B cell (primary cell): ENCODE measurements at regions not wholly inside any gene's neighbourhood (a gene's known extent, or its start where the extent isn't known, plus 50 kb on each side); places are given as distances from the start of the nearest gene placed in this dataset.

ENCODE experiments used
- ATAC-seq: fragments of 200-7000 bp; cut with Tn5 transposase; one replicate; pipeline ENCODE4 v1.10.0; 2021; ENCODE audit warnings: low read depth, mild to moderate bottlenecking, moderate number of reproducible peaks, moderate library complexity
- CTCF ChIA-PET: fragments of 350-600 bp; sonication (Branson Sonifier 250); formaldehyde crosslinking; loops from one replicate; lab custom pipeline; 2021; ENCODE audit warnings: antibody characterized with exemption, inconsistent platforms; lab: Charles Lee
- POLR2A ChIA-PET: fragments of 350-600 bp; sonication (Branson Sonifier 250); formaldehyde crosslinking; loops from one replicate; lab custom pipeline; 2021; ENCODE audit warnings: antibody characterized with exemption; lab: Charles Lee
- DNase-seq: peaks from one replicate; pipeline ENCODE4 v3.0.0; 2013
- H2AFZ ChIP-seq: 2 replicates; pipeline ENCODE4 v1.6.1; 2012; ENCODE audit warnings: mild to moderate bottlenecking, low read depth, low read length; ENCODE audit not compliant: insufficient read depth, poor library complexity, severe bottlenecking
- H3K27ac ChIP-seq, 2 donors: 1 replicate in 1 of 2; 2 replicates in 1 of 2; pipeline ENCODE4 v1.5.1; 2012 to 2013; ENCODE audit warnings: low read length in 2 of 2, mild to moderate bottlenecking in 2 of 2, moderate library complexity in 1 of 2
- H3K27me3 ChIP-seq, 4 experiments: fragments of 200-600 bp in 1 of 4; sonication (generic) in 1 of 4; replicated peaks in 1 of 4; 1 replicate in 2 of 4; 2 replicates in 2 of 4; pipeline versions ENCODE4 v1.6.1 to v1.7.0; 2013 to 2016; ENCODE audit warnings: low read length in 3 of 4, mild to moderate bottlenecking in 2 of 4, mixed read lengths in 1 of 4, moderate library complexity in 1 of 4; ENCODE audit not compliant: insufficient read depth in 4 of 4, control insufficient read depth in 3 of 4; ENCODE audit errors: control extremely low read depth in 1 of 4
- H3K36me3 ChIP-seq, 2 experiments: replicated peaks in 1 of 2; 1 replicate in 1 of 2; 2 replicates in 1 of 2; pipeline versions ENCODE4 v1.6.1 to v1.7.1; 2013; ENCODE audit warnings: low read length in 1 of 2; ENCODE audit not compliant: insufficient read depth in 2 of 2, control insufficient read depth in 1 of 2; ENCODE audit errors: control extremely low read depth in 1 of 2, extremely low read depth in 1 of 2
- H3K4me1 ChIP-seq, 2 donors: fragments of 200-600 bp in 1 of 2; sonication (generic) in 1 of 2; 1 replicate in 1 of 2; 2 replicates in 1 of 2; pipeline versions ENCODE4 v1.5.1 to v1.6.1; 2013 to 2017; ENCODE audit warnings: low read length in 2 of 2; ENCODE audit not compliant: control insufficient read depth in 2 of 2, insufficient read depth in 2 of 2
- H3K4me2 ChIP-seq: replicated peaks from 2 replicates; pipeline ENCODE3; 2012; ENCODE audit warnings: mild to moderate bottlenecking, low read depth, low read length; ENCODE audit not compliant: poor library complexity, severe bottlenecking
- H3K4me3 ChIP-seq, 5 experiments: fragments of 200-600 bp in 1 of 5; sonication (generic) in 1 of 5; 1 replicate in 3 of 5; 2 replicates in 2 of 5; pipeline versions ENCODE4 v1.5.1 to v1.7.0; 2011 to 2016; ENCODE audit warnings: low read length in 4 of 5, mild to moderate bottlenecking in 4 of 5, low read depth in 2 of 5, control low read depth in 1 of 5, moderate library complexity in 1 of 5; ENCODE audit not compliant: insufficient read depth in 1 of 5; ENCODE audit errors: control extremely low read depth in 1 of 5, extremely low read depth in 1 of 5
- H3K79me2 ChIP-seq: fragments of 200-600 bp; sonication (generic); one replicate; pipeline ENCODE4 v1.6.0; 2016; ENCODE audit warnings: low read length; ENCODE audit not compliant: control insufficient read depth, insufficient read depth
- H3K9ac ChIP-seq: fragments of 200-600 bp; sonication (generic); 2 replicates; pipeline ENCODE4 v1.6.1; 2017; ENCODE audit warnings: mild to moderate bottlenecking, low read length, moderate library complexity
- H3K9me3 ChIP-seq, 3 donors: one replicate each; pipeline versions ENCODE4 v1.6.1 to v1.7.1; 2013; ENCODE audit warnings: low read length in 2 of 3; ENCODE audit not compliant: control insufficient read depth in 2 of 3, insufficient read depth in 1 of 3; ENCODE audit errors: control extremely low read depth in 1 of 3
- H4K20me1 ChIP-seq: 2 replicates; pipeline ENCODE4 v1.6.0; 2012; ENCODE audit warnings: mild to moderate bottlenecking, low read length; ENCODE audit not compliant: insufficient read depth, control insufficient read depth, poor library complexity, severe bottlenecking
- H3K27ac Mint-ChIP-seq: one replicate; pipeline ENCODE4 v1.8.0; 2021; ENCODE audit warnings: mixed read lengths
- H3K27me3 Mint-ChIP-seq: one replicate; pipeline ENCODE4 v1.8.0; 2021; ENCODE audit warnings: mixed read lengths
- H3K4me1 Mint-ChIP-seq: one replicate; pipeline ENCODE4 v1.8.0; 2021; ENCODE audit warnings: mixed read lengths
- H3K4me3 Mint-ChIP-seq: one replicate; pipeline ENCODE4 v1.8.0; 2021; ENCODE audit warnings: mixed read lengths
- H3K9me3 Mint-ChIP-seq: one replicate; pipeline ENCODE4 v1.8.0; 2022; ENCODE audit warnings: mixed read lengths; ENCODE audit not compliant: insufficient read depth
- EZH2 ChIP-seq: IDR thresholded peaks from 2 replicates; pipeline ENCODE4 v1.6.1; 2012; ENCODE audit warnings: borderline replicate concordance, low read depth, mild to moderate bottlenecking, moderate library complexity, low read length; ENCODE audit not compliant: insufficient read depth, poor library complexity, severe bottlenecking
- WGBS: methylation state at CpG from one replicate; pipeline ENCODE4 v1.1.5; 2013; ENCODE audit warnings: missing lambda C conversion rate; ENCODE audit not compliant: insufficient coverage; 5-methylcytosine and 5-hydroxymethylcytosine counted together
- intact Hi-C: fragments of 100-400 bp; cut with micrococcal nuclease; formaldehyde crosslinking; loops from one replicate; pipeline ENCODE4 v1.10.0; 2022
- TF ChIP-seq, protein P1 (sequence below): fragments of 200-600 bp; IDR thresholded peaks from one replicate; pipeline ENCODE4 v1.8.0; 2022; ENCODE audit warnings: antibody characterized with exemption, mild to moderate bottlenecking

- intact Hi-C loops: no loop called here
- no peaks in the 10 kb centered on the region for H3K9me3 Mint-ChIP-seq
- Histone ChIP-seq H3K4me2 (no peak overlapping the region), H3K36me3 (no peaks in the 10 kb centered on the region), H3K9me3 (no peaks in the 10 kb centered on the region), H2AFZ (no peak overlapping the region), H3K79me2 (no peaks in the 10 kb centered on the region), H3K9ac (no peak overlapping the region), H3K4me1 (no peaks in the 10 kb centered on the region), H3K27ac (no peak overlapping the region), H4K20me1 (no peaks in the 10 kb centered on the region), H3K27me3 (no peaks in the 10 kb centered on the region), H3K4me3 (no peak overlapping the region)
- WGBS: no CpG with 5 or more reads among the region's 5 CpGs
- H3K4me3 Mint-ChIP-seq: no peak overlapping the region
- no peak for TF ChIP-seq EZH2
- TF ChIP-seq, protein P1, sequence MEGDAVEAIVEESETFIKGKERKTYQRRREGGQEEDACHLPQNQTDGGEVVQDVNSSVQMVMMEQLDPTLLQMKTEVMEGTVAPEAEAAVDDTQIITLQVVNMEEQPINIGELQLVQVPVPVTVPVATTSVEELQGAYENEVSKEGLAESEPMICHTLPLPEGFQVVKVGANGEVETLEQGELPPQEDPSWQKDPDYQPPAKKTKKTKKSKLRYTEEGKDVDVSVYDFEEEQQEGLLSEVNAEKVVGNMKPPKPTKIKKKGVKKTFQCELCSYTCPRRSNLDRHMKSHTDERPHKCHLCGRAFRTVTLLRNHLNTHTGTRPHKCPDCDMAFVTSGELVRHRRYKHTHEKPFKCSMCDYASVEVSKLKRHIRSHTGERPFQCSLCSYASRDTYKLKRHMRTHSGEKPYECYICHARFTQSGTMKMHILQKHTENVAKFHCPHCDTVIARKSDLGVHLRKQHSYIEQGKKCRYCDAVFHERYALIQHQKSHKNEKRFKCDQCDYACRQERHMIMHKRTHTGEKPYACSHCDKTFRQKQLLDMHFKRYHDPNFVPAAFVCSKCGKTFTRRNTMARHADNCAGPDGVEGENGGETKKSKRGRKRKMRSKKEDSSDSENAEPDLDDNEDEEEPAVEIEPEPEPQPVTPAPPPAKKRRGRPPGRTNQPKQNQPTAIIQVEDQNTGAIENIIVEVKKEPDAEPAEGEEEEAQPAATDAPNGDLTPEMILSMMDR: no peak
- no peak overlapping the region for H3K27ac Mint-ChIP-seq
- ChIA-PET POLR2A (no interaction called here), CTCF (no interaction called here)
- H3K4me1 Mint-ChIP-seq: no peaks in the 10 kb centered on the region
- no peaks in the 10 kb centered on the region for H3K27me3 Mint-ChIP-seq
- ATAC-seq (no peak), DNase-seq (no peak)
Measured at GRCh38 chr18:2087877-2088673, 483.2 kb downstream of the METTL4 start.

GRCh38 chr18:2089396-2089795 is 481.9 kb downstream of the METTL4 start:
- Mint-ChIP-seq H3K27ac (no peak overlapping the region), H3K9me3 (no peaks in the 10 kb centered on the region), H3K4me3 (no peak overlapping the region), H3K27me3 (no peaks in the 10 kb centered on the region), H3K4me1 (no peaks in the 10 kb centered on the region)
- TF ChIP-seq, protein P1: no peak
- no peak for TF ChIP-seq EZH2
- no peaks in the 10 kb centered on the region for H4K20me1 ChIP-seq
- no peak overlapping the region for H3K4me2 ChIP-seq
- H3K9me3 ChIP-seq: no peaks in the 10 kb centered on the region
- H3K36me3 ChIP-seq: no peaks in the 10 kb centered on the region
- intact Hi-C loops: no loop called here
- WGBS: no CpG with 5 or more reads among the region's 2 CpGs
- CTCF ChIA-PET: no interaction called here
- H3K27ac ChIP-seq: no peak overlapping the region
- H3K79me2 ChIP-seq: no peaks in the 10 kb centered on the region
- no peaks in the 10 kb centered on the region for H3K27me3 ChIP-seq
- H2AFZ ChIP-seq: no peak overlapping the region
- ATAC-seq (no peak), DNase-seq (no peak)
- no peak overlapping the region for H3K9ac ChIP-seq
- POLR2A ChIA-PET: no interaction called here
- no peaks in the 10 kb centered on the region for H3K4me1 ChIP-seq
- no peak overlapping the region for H3K4me3 ChIP-seq
